K562 (cell line): ENCODE measurements at regions not wholly inside any gene's neighbourhood (a gene's known extent, or its start where the extent isn't known, plus 50 kb on each side); places are given as distances from the start of the nearest gene placed in this dataset.

ENCODE experiments used
- ATF7 ChIP-seq: fragments of 450-650 bp; IDR thresholded peaks from 2 replicates; pipeline ENCODE4 v1.7.1; 2014; ENCODE audit warnings: mild to moderate bottlenecking, moderate library complexity
- POLR2G ChIP-seq: fragments of 200-400 bp; formaldehyde crosslinking; IDR thresholded peaks from 2 replicates; pipeline ENCODE4 v1.6.1; 2017; ENCODE audit warnings: low read depth, mild to moderate bottlenecking, antibody characterized with exemption, low read length, moderate library complexity

DNA sequence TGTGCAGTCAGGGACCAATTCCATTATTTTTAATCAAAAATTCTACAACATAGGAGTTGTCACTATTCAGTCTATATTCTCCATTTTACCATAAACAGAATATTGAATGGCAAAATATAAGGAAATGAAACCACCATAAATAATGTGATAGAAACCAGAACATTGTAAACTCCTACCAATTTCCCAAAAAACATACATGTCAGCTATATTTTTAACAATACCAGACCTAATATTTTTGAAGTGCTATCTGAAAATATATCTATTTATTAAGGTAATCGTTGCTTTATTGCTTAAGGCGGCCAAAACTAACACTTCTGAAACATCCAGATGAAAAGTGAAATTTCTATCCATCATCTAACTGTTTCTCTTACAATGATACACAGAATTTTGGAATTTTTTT is 123.0 kb upstream of the C11orf58 start:
- no peak for TF ChIP-seq POLR2G
- TF ChIP-seq ATF7, result no peak
